Loucy (cell line): ENCODE measurements at regions not wholly inside any gene's neighbourhood (a gene's known extent, or its start where the extent isn't known, plus 50 kb on each side); places are given as distances from the start of the nearest gene placed in this dataset.

ENCODE experiments used
- H2AFZ ChIP-seq: fragments of 200-600 bp; sonication (generic); 2 replicates; pipeline ENCODE4 v1.6.0; 2016; ENCODE audit warnings: antibody characterized with exemption, mild to moderate bottlenecking, low read length, moderate library complexity
- H3F3A ChIP-seq: fragments of 200-600 bp; 2 replicates; pipeline ENCODE4 v1.6.0; 2016; ENCODE audit warnings: antibody characterized with exemption, low read depth, mild to moderate bottlenecking
- H3K27me3 ChIP-seq: fragments of 200-600 bp; sonication (generic); 2 replicates; pipeline ENCODE4 v1.6.1; 2014; ENCODE audit warnings: low read length, mild to moderate bottlenecking; ENCODE audit not compliant: insufficient read depth, poor library complexity, severe bottlenecking
- H3K36me3 ChIP-seq: fragments of 200-600 bp; sonication (generic); 2 replicates; pipeline ENCODE4 v1.6.1; 2016; ENCODE audit warnings: low read length; ENCODE audit not compliant: insufficient read depth
- H3K4me1 ChIP-seq: fragments of 200-600 bp; sonication (generic); 2 replicates; pipeline ENCODE4 v1.5.1; 2014; ENCODE audit warnings: low read length, mild to moderate bottlenecking; ENCODE audit not compliant: insufficient read depth, poor library complexity, severe bottlenecking
- H3K4me2 ChIP-seq: fragments of 200-600 bp; sonication (generic); 2 replicates; pipeline ENCODE4 v1.6.0; 2014; ENCODE audit warnings: antibody characterized with exemption, low read length, low read depth, mild to moderate bottlenecking; ENCODE audit not compliant: poor library complexity, severe bottlenecking
- H3K4me3 ChIP-seq: fragments of 200-600 bp; sonication (generic); 2 replicates; pipeline ENCODE4 v1.5.1; 2014; ENCODE audit warnings: low read length, mild to moderate bottlenecking, mixed read lengths; ENCODE audit not compliant: poor library complexity, severe bottlenecking
- H3K79me2 ChIP-seq: fragments of 200-600 bp; sonication (generic); 2 replicates; pipeline ENCODE4 v1.6.1; 2014; ENCODE audit warnings: low read length; ENCODE audit not compliant: insufficient read depth
- H3K9ac ChIP-seq: fragments of 200-600 bp; sonication (generic); 2 replicates; pipeline ENCODE4 v1.6.0; 2014; ENCODE audit warnings: mild to moderate bottlenecking, low read depth, low read length, moderate library complexity; ENCODE audit not compliant: poor library complexity, severe bottlenecking
- H3K9me2 ChIP-seq: fragments of 200-600 bp; sonication (generic); replicated peaks from 2 replicates; pipeline ENCODE4 v1.6.1; 2016; ENCODE audit warnings: low read depth, low read length, mixed read lengths
- H3K9me3 ChIP-seq: fragments of 200-600 bp; sonication (generic); 2 replicates; pipeline ENCODE4 v1.6.1; 2014; ENCODE audit warnings: mild to moderate bottlenecking, antibody characterized with exemption, low read length, low read depth; ENCODE audit not compliant: insufficient read depth
- H4K20me1 ChIP-seq: fragments of 200-600 bp; sonication (generic); 2 replicates; pipeline ENCODE4 v1.6.0; 2014; ENCODE audit warnings: antibody characterized with exemption, low read length, mild to moderate bottlenecking; ENCODE audit not compliant: insufficient read depth, poor library complexity, severe bottlenecking
- CTCF ChIP-seq: fragments of 200-600 bp; sonication (generic); conservative IDR thresholded peaks from 2 replicates; pipeline ENCODE4 v1.5.1; 2014; ENCODE audit warnings: mild to moderate bottlenecking, antibody characterized with exemption, low read length
- EZH2phosphoT487 ChIP-seq: fragments of 200-600 bp; IDR thresholded peaks from 2 replicates; pipeline ENCODE4 v1.6.1; 2018; ENCODE audit warnings: antibody characterized with exemption, mild to moderate bottlenecking, moderate library complexity, borderline replicate concordance

- Histone ChIP-seq H3K4me3 (no peak overlapping the region), H3K9me3 (peaks cover 3% of the 10 kb centered on the region; the same call in 1 of the 2 replicates), H3K4me1 (no peaks in the 10 kb centered on the region), H2AFZ (no peak overlapping the region), H3K79me2 (no peaks in the 10 kb centered on the region), H3K9ac (no peak overlapping the region), H3K4me2 (no peak overlapping the region), H3K36me3 (no peaks in the 10 kb centered on the region), H3K9me2 (no peaks in the 10 kb centered on the region), H4K20me1 (no peaks in the 10 kb centered on the region), H3F3A (no peaks in the 10 kb centered on the region), H3K27me3 (no peaks in the 10 kb centered on the region)
- TF ChIP-seq CTCF = no peak
- no peak for TF ChIP-seq EZH2phosphoT487
Observed at GRCh38 chr16:62664566-62664965, 628.3 kb upstream of the CDH8 start.

DNA sequence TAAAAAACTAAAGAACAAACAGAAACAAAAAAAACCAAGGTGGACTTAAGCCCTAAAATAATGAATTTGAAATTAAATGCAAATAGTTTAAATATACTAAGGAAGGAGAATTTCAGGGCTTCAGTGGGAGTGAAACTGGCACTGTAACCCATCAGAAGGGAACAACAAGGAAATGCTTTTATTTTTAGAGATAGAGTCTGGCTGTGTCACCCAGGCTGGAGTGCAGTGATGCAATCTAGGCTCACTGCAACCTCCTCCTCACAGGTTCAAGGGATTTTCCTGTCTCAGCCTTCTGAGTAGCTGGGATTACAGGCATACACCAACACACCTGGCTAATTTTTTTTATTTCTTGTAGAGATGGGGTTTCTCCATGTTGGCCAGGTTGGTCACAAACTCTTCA, 625.2 kb upstream of the CDH8 start:
- Histone ChIP-seq H3K79me2 (no peaks in the 10 kb centered on the region), H3K36me3 (no peaks in the 10 kb centered on the region), H3K9me2 (no peaks in the 10 kb centered on the region), H3K27me3 (no peaks in the 10 kb centered on the region), H3K9ac (no peak overlapping the region), H2AFZ (no peak overlapping the region), H3K4me1 (no peaks in the 10 kb centered on the region), H3F3A (no peaks in the 10 kb centered on the region), H3K4me2 (no peak overlapping the region), H3K9me3 (no peaks in the 10 kb centered on the region), H3K4me3 (no peak overlapping the region), H4K20me1 (no peaks in the 10 kb centered on the region)
- no peak for TF ChIP-seq EZH2phosphoT487
- no peak for TF ChIP-seq CTCF

GRCh38 chr16:62657116-62657515, 620.9 kb upstream of the CDH8 start:
- H3K9ac ChIP-seq = no peak overlapping the region
- no peaks in the 10 kb centered on the region for H3K9me3 ChIP-seq
- no peak overlapping the region for H3K4me3 ChIP-seq
- H3K27me3 ChIP-seq = no peaks in the 10 kb centered on the region
- H4K20me1 ChIP-seq = no peaks in the 10 kb centered on the region
- no peak for TF ChIP-seq CTCF
- no peak for TF ChIP-seq EZH2phosphoT487
- H2AFZ ChIP-seq = no peak overlapping the region
- no peaks in the 10 kb centered on the region for H3K79me2 ChIP-seq
- H3F3A ChIP-seq = no peaks in the 10 kb centered on the region
- no peaks in the 10 kb centered on the region for H3K9me2 ChIP-seq
- no peaks in the 10 kb centered on the region for H3K4me1 ChIP-seq
- H3K36me3 ChIP-seq = no peaks in the 10 kb centered on the region
- H3K4me2 ChIP-seq = no peak overlapping the region
